NCI-H345 treated with DMSO at 0.1 percent for 48 hours (cell line): ENCODE measurements at regions not wholly inside any gene's neighbourhood (a gene's known extent, or its start where the extent isn't known, plus 50 kb on each side); places are given as distances from the start of the nearest gene placed in this dataset.
"Not testable (repeated sequence)": the region's sequence is repeated elsewhere in the genome, so short reads cannot be mapped to it uniquely, and the experiment has no call there.

ENCODE experiments used
- DNase-seq: peaks from one replicate; lab custom pipeline; 2025; ENCODE audit not compliant: unreplicated experiment; lab: John Stamatoyannopoulos, UW

DNA sequence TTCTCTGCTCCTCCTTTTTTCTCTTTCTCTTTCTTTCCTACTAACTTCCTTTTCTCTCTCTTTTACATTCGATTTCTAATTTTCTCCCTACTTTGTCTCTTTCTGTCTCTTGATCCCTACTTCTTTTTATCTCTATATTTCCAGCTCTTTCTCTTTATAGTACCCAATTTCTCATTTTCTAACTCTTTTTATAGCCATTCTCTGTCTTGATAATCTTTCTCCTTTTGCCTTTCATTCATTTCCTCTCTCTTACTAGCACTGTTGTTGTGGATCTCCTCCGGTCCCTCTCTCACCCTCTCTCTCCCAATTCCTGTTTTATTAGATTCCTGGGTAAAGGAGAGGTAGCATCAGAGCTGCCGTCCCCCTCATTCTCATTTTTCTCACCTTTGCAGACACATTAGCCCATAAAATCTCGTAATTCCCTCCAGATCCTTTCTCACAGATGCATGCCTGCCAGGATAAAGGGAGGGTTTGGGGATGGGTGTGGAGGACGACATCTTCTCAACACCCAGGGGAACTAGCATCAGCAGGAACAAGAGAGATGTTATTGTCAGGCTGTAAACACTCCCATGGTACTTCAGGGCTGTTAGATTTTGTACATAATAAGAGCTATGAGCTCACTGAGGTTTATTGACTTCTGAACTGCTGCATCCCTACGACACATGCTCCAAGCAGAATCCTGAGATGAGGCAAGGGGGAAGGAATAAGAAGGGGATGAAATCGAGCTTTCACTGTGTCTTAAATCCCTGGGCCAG is 159.0 kb upstream of the GALNT2 start:
- peak; percentile 43 for DNase-seq

DNA sequence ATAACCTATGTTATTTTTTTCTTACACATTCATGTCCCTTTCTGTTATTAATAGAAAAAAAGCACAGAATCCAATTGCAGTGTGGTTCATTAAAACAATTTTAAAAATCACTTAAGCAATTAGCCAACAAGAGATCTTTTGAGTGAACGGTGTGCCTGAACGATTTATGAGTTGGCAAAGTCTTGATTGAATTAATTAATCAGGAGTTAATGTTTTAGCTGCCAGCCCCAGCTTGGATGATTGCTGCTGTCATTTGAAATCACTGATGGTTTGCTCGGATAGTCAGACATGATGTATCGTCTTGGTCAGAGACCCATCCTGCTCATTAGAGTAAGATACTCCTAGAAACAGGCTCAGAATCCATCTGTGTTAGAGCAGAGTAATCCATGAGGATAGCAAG is 158.3 kb upstream of the GALNT2 start:
- DNase-seq = no peak

DNA sequence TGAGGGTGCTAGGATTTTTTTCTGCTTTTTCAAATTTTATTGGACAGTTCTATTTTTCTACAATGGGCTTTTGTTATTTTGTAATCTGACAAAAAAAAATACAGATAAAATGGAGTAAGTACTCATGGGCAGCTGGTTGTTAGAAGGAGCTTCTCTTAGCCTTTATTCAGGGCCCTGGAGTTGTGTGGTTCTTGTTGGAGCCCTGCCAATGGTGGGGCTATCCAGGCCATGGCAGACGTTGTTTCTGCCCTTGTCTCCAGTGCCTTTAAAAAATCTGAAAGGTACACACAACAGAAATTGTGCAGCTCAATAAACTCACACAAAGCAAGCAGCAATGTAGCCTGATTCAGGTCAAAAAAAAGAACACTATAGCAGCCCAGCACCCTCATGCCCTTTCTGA is 153.5 kb upstream of the GALNT2 start:
- DNase-seq = peak; percentile 11

DNA sequence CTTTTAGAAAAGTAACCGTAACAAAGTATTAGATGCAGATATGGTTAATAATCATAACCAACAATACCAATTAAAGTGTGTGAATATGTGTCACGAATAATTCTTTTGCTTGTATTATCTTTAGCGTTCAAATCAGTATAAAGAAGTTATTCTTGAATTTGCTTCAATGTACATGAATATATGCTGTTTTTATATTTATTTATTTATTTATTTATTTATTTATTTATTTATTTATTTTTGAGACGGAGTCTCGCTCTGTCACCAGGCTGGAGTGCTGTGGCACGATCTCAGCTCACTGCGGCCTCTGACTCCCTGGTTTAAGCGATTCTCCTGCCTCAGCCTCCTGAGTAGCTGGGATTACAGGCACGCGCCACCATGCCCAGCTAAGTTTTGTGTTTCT is 147.6 kb upstream of the GALNT2 start:
- not testable (repeated sequence) for DNase-seq

DNA sequence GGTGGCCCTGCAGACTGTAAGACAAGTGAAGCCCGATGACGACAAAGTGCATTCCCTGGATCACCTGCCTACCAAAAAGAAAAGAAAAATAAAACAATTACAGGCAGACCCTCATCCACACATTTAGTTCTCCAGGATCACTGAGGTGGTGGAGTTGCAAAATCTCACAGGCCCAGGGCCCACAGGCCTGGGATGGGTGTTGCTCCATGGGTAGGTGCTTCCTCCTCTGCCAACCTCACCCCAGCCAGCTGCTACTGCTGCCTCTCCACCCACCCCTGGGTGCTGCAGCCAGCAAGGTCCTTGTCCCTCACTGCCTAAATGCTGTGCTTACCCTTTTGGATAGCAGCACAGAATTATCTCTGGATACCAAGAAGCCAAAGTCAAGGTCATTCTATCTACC is 146.4 kb upstream of the GALNT2 start:
- DNase-seq = no peak

DNA sequence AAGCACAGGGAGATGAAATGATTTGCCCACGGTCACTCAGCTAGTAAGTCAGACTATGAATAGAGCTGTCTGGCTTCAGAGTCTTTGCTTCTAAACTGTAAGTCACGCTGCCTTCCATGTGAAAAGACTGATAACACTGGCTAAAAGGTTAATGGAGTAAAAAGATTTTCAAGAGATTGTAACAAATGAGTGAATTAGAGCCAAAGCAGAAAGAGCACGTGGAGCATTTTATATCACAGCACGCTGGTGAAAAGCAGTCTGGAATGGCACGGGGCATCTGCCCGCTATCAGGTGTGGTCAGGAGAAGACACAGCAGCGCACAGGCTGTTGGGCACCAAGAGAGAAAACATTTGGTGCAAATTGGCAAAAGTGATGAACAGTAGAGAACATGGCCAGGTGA is 144.8 kb upstream of the GALNT2 start:
- DNase-seq = no peak

DNA sequence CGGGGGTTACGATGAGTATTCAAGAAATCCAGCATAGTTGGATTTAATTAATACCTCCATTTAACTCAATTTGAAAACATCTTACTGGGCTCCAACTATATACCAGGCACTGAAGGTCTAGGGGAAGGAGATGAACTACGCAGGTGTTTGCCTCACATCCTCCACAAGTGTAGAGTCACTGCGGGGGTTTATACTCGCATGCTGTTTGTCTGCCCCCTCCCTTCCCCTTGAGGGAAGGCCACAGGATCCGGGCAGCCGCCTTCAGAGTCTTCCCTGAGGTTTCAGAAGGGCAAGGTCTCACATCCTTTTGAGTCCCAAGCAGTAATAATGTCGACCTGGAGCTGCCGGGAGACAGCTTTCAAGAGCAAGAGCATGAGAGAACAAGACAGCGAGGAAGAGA is 142.4 kb upstream of the GALNT2 start:
- DNase-seq = no peak

DNA sequence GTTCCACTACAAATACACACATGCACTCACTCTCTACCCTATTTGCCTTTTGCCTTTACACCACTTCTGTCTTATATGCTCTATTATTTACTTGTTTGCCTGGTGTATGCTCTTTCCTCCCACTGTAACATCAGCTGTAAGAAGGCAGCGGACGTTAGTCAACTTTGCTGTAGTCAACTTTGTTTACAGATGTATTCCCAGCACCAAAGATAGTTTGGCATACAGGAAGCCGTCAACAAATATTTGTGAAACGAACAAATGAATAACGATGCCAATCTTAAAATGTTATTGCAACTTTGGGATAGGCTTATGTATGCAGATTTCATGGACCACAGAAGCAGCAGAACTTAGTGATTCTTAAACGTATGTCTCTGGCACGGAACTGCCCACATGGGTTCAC is 138.3 kb upstream of the GALNT2 start:
- no peak for DNase-seq

DNA sequence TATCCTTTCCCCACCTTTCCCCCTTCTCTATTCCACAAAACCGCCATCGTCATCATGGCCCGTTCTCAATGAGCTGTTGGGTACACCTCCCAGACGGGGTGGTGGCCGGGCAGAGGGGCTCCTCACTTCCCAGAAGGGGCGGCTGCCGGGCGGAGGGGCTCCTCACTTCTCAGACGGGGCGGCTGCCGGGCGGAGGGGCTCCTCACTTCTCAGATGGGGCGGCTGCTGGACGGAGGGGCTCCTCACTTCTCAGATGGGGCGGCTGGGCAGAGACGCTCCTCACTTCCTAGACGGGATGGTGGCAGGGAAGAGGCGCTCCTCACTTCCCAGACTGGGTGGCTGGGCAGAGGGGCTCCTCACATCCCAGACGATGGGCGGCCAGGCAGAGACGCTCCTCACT is 135.3 kb upstream of the GALNT2 start:
- not testable (repeated sequence) for DNase-seq

DNA sequence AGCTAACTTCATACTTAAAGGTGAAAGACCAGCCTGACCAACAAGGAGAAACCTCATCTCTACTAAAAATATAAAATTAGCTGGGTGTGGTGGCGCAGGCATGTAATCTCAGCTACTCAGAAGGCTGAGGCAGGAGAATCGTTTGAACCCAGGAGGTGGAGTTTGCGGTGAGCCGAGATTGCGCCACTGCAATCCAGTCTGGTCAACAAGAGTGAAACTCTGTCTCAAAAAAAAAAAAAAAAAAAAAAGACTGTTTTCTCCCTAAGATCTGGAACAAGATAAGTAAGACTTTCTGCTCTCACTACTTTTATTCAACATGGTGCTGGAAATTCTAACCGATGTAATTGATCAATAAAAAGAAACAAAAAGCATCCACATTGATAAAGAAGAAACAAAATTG is 131.9 kb upstream of the GALNT2 start:
- DNase-seq = not testable (repeated sequence)

DNA sequence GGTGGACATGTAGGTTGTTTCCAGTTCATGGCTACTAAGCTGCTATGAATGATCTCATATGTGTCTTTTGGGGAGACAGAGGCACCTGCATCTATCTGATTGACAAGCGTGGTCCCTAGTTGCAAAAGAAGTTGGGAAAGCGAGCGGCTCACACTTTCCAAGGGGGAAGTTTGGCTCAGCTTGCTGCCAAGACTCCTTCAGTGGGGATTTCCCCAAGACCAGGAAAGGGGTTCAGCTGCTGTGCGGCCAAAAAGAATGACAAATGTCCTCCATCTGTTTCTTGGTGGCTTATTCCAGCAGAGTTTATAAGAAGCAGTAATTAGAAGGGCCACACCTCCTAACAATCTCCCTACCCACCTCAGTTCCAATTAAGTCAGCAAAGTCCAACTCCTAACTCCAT is 128.5 kb upstream of the GALNT2 start:
- no peak for DNase-seq

DNA sequence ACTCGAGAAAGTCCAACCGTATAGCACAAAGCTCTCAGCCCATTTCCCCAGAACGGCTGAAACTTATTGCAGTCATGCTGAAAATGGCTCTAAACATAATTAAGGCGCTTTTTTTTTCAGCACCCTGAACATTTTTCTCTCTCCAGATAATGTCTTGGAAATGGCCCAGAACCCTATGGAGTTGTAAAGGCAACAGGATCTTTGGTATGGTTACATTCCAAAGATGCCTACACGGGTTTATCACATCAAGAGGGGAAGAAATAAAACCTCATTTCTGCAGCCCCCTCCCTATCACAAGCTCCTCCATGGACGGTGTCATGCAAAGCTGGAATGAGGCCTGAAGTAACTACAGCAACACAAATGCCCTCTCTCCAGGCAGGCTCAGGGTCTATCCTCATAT is 126.4 kb upstream of the GALNT2 start:
- DNase-seq = no peak

DNA sequence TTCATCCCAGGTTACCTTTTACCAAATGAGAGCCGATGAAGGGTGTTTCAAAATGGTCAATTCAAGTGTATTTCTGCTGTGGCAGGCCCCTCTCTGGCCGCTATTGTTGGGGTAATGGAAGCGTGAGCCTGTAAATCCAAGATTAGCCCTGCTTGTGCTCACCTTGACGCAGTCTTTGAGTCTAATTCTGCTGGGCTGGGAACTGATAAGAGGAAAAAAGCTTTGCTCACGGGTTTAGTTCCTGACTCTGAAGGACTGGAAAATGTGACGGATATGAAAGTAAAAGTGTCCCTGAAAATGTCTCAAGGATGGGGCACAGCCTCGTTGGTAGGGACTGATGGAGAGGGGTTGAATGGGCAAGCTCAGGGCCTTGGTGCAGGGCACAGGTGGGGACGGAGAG is 125.9 kb upstream of the GALNT2 start:
- no peak for DNase-seq

DNA sequence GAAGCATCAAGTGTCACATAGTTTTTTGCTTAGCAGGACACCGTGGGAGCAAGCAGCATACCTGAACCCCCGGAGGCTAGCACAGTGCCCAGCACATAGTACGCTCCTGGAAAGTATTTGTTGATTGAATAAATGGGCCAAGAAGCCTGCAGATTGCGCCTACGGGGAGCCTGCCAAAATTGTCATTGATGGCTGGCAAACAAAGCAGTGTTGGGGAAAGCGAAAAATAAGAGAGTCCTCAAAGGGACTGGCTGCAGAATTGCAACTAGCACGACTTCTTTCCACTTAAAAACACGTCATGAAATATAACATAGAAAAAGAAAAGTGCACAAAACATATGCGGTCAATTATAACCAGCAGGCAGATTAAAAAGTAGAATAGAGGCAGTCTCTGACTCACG is 125.2 kb upstream of the GALNT2 start:
- DNase-seq = no peak

DNA sequence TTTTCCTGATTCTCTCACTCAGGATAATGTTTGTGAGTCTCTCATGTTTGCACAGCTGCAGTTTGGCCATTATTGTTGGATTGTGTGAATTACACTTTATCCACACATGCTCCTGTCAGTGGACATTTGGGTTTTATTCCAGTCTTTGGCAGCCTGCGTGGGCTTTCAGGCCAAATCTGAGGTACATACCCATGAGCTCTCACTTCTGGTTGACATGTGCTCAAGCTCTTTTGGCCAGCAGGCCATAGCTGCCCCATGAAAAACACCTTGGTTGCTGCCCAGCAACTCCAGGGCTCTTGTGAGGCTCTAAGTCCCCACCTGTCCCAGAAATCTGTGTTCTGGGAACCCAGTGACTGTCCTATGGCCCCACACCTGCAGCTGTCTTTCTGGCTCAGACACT is 124.5 kb upstream of the GALNT2 start:
- no peak for DNase-seq

DNA sequence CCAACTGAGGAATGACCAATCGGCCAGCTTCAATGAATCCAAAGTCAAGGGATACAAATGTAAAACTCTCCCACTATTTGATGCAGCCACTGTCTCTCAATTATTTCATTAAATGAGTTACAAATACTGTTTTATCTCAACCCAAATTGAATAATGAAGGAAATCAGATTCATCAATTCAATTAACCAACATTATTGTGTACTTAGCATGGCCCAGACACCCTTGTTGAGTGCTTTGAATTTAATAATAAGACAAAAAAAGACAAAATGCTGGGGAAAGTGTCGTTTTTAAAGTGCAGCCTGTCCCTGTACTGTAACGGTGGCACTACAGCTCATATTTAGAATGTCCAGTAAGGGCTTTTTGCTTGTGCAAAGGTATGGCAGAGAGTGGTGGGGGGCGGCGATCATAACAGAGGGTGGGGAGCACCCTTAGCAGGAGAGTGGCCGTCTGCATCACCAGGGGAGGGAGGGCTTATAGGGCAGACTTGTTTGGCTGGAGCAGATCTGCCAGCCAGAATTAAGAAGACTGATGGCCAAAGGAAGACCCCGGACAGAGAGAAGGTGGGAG is 123.8 kb upstream of the GALNT2 start:
- no peak for DNase-seq

DNA sequence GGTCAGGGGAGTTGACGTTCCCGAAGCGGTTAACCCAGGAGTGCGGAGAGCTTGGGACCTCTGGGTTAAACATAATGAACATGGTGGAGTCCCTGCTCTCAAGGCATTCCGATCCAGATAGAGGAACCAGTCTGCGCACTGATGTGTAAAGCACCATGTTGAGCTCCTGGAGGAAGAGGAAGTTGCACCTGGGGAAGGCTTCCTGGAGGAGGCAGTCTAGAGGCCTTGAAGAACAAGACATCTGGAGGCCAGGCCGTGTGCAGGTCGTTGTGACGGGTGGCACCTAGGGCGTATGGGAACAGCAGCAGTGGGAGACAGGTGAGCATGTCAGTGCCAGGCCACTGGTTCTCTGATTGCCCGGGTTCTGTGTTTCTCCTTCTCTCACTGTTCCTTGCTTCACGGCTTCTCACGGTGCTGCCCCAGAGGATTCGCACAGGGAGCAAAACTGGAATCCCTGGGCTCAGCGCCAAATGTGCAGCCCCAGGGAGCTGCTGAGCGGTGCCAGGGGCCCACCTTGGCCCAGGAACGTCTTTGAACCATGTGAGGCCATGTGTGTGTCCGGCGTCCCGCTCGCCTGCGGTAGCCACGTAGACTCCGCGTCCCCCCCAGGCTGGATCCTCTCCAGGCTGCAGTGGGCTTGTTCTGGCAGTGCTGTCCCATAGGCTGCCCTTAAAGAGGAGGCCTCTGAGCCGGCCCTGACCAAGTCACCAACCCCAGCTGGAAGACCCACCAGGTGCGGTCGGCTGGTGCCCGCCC is 122.9 kb upstream of the GALNT2 start:
- DNase-seq = no peak

DNA sequence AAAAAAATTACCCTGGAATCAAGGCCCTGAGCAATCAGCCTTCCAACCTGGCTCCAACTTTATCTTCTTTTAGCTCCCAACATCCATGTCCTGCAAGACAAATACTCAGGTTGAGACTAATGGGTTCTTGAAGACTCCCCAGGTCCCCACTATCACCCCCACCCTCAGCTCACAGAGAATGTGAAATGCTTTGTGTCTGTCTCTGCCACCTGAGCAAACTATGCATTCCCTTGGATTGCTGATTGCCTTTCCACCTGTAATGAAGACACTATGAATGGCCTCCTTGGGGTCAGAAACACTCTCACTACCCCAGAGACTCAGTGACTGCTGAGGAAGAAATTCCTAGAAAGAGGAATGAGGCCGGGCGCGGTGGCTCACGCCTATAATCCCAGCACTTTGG is 121.2 kb upstream of the GALNT2 start:
- DNase-seq = no peak

DNA sequence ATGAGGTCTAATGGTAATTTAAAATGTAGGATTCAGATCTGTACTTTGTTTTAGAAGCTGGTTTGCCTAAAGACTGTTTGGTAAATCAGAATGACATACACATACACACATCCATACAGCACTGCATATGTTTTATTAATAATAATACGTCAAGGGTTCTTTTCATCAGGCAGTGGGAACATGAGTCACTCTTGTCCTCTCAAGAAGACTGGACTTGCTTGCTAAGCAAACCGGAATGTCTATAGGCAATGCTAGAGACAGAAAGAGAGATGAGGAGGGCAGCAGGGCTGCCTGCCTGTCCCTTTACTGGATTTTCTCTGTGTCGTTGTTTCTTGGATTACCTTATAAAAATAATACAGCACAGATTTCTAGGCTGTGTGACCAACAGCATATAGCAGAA is 119.1 kb upstream of the GALNT2 start:
- DNase-seq = no peak

DNA sequence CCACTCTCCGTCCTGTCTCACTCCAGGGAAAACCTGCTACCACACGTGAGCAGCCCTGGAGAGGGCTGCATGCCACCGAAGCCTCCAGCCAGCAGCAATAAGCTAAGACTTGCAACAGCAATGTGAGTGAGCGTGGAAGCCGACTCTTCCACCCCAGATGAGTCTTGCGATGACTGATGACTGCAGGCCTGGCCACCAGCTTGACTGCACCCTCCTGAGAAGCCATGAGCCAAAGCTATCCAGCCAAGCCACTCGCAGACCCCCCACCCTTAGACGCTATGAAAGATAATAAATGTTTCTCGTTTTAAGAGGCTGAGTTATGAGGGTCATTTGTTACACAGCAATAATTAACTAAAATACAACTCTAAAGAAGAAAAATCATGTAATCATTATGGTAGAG is 118.6 kb upstream of the GALNT2 start:
- DNase-seq = no peak

DNA sequence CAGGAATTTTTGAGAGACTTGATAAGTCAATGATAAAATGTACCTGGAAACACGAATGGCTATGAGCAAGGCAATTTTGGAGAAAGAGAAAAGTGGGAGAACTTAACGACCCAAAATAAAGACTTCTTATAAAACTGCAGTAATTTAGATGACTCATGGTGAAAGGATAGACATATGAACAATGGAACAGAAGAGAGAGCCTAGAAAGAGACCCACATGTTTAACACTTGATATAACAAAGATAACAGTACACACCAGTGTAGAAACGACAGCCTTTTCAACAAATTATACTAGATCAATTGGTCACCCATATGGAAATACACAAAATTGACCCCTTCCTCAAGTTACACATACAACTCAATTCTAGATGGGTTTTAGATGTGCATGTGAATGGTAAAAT is 117.5 kb upstream of the GALNT2 start:
- no peak for DNase-seq

DNA sequence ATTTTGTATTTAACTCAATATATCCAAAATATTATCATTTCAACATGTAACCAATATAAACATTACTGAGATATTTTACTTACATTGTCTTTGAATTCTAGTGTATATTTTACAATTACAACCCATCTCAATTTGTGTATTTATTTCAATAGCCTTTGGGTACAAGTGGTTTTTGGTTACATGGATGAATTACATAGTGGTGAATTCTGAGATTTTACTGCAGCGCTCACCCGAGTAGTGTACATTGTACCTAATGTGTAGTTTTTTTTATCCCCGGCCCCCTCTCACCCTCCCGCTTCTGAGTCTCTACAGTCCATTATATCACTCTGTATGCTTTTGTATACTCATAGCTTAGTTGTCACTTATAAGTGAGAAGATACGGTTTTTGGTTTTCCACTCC is 117.0 kb upstream of the GALNT2 start:
- no peak for DNase-seq
